ENCODE measurements at regions not wholly inside any gene's neighbourhood (a gene's known extent, or its start where the extent isn't known, plus 50 kb on each side); places are given as distances from the start of the nearest gene placed in this dataset.

DNA sequence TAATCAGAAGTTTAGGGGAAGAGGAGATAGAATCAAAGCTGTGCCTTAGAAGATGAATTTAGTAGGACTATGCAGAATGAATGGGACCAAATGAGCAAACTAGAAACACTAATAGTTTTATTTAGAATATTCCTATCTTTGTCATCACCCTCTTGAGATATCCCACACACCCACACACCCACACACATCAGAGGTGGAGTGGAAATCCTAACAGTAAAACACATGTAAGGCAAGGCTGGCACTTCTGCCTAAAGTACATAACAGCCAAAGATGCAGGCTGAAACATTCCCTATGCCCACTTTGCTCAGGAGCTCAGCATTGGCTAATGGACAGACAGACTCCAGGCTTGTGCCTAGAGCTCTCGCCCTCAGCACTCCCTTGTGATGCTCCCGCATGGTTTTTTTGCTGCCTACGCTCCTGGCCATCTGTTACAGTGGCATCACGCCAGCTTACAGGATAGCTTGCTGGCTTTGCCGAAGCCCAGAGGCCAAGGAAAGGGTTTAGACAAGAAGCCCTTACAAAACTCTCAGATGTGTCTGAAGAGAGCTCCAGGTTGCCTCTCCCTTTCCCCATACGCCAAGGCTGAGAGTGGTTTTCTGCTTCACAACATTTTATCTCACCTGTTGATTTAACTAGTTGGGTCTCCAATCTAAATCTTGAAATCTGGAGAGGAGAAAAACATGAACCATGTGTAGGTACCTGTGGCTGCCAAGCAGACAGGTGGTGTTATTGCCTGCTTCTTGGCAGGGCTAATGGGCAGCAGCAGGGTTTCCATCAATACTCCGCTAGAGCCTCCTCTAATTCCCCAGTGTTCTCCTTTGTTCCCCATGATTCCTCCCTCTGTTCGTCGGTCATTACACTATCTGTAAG is 282.6 kb upstream of the ID4 start (continued):
- TF ChIP-seq RAD21 (IDR thresholded peaks at IDR 0.05 in 1 of 2, conservative IDR thresholded peaks at IDR 0.05 in 1 of 2; ENCODE audit: low read depth in 2 of 2, low read length in 2 of 2) (no peak), POLR2A (IDR thresholded peaks at IDR 0.05; ENCODE audit: control extremely low read depth in 1 of 2, low read depth in 2 of 2, low read length in 2 of 2) (no peak), YY1 (IDR thresholded peaks at IDR 0.05; ENCODE audit: low read depth, low read length) (no peak), SIRT6 (IDR thresholded peaks at IDR 0.05; ENCODE audit: low read length) (no peak)

All from H1 (cell line).